ENCODE measurements at regions not wholly inside any gene's neighbourhood (a gene's known extent, or its start where the extent isn't known, plus 50 kb on each side); places are given as distances from the start of the nearest gene placed in this dataset.

DNA sequence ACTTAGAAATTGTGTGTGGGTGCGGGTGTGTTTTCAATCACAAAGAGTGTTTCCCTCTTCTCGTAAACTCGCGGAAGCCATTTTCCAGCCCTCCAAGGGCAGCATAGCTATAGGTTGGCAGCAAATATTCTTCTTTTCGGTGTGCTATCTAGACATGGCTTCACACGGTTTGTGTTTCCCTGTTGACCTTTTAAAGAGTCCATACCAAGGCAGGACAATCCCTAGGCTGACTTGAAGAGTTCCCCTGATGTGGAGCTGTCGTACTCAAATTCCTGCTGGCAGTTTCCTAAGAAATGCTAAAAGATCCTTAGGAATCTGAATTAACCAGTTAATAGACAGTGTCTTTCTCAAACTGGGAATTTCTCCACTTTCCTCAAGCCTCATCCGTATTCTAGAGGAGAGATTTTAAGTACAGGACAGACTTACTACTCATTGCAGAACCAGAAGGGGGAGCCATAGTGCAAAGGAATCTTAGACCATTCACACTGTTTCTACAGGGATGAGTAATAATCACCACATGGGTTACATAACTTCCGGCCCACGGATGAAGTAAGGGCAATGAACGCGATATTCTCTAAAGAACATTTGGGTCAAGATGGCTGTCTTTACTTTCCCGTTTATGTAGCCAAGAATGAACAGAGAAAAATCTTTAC is 288.6 kb upstream of the ELAC2 start:
- TF ChIP-seq, protein P1, sequence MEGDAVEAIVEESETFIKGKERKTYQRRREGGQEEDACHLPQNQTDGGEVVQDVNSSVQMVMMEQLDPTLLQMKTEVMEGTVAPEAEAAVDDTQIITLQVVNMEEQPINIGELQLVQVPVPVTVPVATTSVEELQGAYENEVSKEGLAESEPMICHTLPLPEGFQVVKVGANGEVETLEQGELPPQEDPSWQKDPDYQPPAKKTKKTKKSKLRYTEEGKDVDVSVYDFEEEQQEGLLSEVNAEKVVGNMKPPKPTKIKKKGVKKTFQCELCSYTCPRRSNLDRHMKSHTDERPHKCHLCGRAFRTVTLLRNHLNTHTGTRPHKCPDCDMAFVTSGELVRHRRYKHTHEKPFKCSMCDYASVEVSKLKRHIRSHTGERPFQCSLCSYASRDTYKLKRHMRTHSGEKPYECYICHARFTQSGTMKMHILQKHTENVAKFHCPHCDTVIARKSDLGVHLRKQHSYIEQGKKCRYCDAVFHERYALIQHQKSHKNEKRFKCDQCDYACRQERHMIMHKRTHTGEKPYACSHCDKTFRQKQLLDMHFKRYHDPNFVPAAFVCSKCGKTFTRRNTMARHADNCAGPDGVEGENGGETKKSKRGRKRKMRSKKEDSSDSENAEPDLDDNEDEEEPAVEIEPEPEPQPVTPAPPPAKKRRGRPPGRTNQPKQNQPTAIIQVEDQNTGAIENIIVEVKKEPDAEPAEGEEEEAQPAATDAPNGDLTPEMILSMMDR (IDR thresholded peaks at IDR 0.05; ENCODE audit: low read depth, low read length) = peak; percentile 44

DNA sequence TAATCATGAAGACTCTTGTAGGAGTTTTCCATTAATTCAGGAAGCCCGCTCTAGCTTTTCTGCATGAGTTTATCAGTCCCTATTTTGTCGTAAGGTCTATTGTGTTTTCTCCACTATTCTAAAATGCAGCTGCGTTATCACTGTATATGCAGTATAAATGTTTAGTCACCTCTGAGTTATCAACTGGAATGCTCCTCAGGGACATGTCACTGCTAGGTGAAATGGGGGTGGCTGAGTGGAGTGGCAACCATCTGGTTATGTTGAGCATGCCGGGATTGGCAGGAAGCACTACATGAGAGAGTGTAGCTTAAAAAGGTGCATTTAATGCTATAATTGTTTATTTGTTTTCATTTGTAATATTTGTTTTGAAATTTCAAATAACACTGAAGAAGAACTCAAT is 285.2 kb upstream of the ELAC2 start:
- no peak overlapping the region for H3K4me3 ChIP-seq (ENCODE audit: low read depth, low read length)
- TF ChIP-seq, protein P1 (IDR thresholded peaks at IDR 0.05; ENCODE audit: low read depth, low read length) = no peak

More for the DNA sequence above, 288.6 kb upstream of the ELAC2 start:
- H3K4me3 ChIP-seq (ENCODE audit: low read depth, low read length) = no peak overlapping the region

DNA sequence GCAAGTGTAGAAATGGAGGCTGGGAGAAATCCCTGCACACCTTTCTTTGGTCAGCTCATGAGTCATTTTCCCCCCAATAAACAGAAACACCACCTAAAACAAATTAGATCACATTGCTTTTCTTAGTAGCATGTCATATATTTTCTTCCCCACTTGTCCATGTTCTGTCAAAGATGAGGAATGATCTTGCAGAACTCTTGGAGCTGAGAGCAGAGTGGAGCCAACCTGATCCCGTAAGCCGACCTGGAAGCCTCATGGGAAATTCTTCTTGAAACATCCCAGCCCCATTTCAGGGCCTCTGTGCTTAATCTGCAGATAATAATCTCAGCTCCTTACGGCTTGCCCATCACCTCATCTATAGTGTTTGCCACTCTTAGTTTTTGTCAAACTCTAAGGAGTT is 284.6 kb upstream of the ELAC2 start:
- no peak overlapping the region for H3K4me3 ChIP-seq (ENCODE audit: low read depth, low read length)
- TF ChIP-seq, protein P1 (IDR thresholded peaks at IDR 0.05; ENCODE audit: low read depth, low read length) = no peak

DNA sequence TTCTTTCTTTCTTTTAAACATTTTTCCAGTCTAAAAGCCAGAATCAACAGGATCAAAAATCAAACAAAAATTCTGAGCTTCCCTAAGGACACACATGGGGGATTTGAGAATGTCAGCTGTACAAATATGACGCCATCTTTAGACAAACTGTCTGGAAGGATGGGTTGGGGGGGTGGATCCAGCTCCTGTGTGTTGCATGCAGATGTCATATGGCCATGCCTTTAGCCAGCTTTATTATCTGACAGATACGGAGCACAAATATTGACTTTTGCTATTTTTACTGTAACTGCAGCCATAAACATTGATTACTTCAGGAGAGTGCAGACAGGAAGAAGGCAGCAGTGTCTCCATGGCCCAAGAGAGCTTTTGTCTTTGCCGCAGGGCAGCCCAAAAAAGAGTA is 279.4 kb upstream of the ELAC2 start:
- TF ChIP-seq, protein P1 (IDR thresholded peaks at IDR 0.05; ENCODE audit: low read depth, low read length) = no peak
- no peak overlapping the region for H3K4me3 ChIP-seq (ENCODE audit: low read depth, low read length)

DNA sequence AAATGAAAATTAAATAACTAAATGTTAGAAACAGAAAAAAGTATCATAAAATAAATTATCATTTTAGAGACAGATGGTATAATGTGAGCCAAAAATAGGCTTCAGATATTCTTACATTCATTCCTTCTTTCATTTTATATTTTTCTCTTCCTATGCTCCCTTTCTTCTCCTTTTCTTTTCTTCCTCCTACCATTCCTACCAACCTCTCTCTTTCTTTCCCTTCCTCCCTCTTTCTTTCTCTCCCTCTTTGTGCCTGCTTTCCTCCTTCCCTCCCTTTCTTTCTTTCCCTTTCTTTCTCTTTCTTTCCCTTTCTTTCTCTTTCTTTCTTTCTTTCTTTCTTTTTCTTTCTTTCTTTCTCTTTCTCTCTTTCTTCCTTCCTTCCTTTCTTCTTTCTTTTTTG is 275.6 kb upstream of the ELAC2 start:
- no peak overlapping the region for H3K4me3 ChIP-seq (ENCODE audit: low read depth, low read length)
- TF ChIP-seq, protein P1 (IDR thresholded peaks at IDR 0.05; ENCODE audit: low read depth, low read length) = no peak

DNA sequence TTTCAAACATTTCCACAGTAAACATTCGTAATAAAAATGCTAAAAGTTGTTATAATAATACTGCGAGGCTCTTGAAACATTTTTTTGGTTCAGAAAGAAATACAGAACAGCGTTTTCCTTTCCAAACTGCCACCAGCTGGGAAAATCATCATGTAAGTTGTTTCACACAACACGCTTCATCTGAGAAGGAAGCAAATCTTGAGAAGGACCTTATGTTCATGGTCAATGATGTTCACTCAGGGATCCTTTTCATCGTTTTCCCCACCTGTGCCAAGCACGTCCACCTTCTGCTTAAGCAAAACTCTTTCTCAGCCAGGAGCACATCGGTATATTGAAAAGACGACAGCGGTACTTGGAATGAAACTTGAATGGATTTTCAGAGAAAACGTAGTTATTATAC is 274.5 kb upstream of the ELAC2 start:
- TF ChIP-seq, protein P1 (IDR thresholded peaks at IDR 0.05; ENCODE audit: low read depth, low read length) = no peak
- no peak overlapping the region for H3K4me3 ChIP-seq (ENCODE audit: low read depth, low read length)

DNA sequence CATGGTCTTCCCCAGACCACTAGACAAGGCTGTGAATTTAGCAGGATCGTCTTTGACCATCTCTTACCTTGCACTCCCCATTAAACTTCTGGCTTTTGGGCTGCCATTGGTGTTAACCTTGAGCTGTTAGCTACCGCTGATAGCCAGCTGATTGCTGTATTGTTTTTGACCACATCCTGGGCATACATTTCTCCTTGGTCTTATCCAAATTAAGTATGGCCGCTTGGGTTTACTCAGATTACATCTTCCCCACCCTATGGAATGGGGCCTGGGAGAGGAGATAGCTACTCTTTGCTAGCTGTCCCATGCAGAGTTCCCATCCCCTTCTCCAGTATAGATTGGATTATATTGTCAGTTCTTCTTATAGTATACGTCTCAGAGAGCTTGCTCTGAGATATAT is 270.4 kb upstream of the ELAC2 start:
- TF ChIP-seq, protein P1 (IDR thresholded peaks at IDR 0.05; ENCODE audit: low read depth, low read length) = no peak

More for the DNA sequence above, 270.4 kb upstream of the ELAC2 start:
- H3K4me3 ChIP-seq (ENCODE audit: low read depth, low read length) = no peak overlapping the region

Measured in WI38 (cell line).